Ovary (tissue), 7 donors: ENCODE measurements at regions not wholly inside any gene's neighbourhood (a gene's known extent, or its start where the extent isn't known, plus 50 kb on each side); places are given as distances from the start of the nearest gene placed in this dataset.

ENCODE experiments used
- DNase-seq, 5 donors: peaks; one replicate each; pipeline ENCODE4 v3.0.0-alpha.2; 2019 to 2020
- H3K27ac ChIP-seq, 2 donors: fragments of 200-600 bp; one replicate each; pipeline versions ENCODE4 v1.5.1 to v1.8.0; 2019 to 2022
- H3K27me3 ChIP-seq: fragments of 200-600 bp; one replicate; pipeline ENCODE4 v1.8.0; 2022
- H3K36me3 ChIP-seq: fragments of 200-600 bp; sonication (generic); one replicate; pipeline ENCODE4 v1.5.1; 2019
- H3K4me1 ChIP-seq: one replicate; pipeline ENCODE4 v1.8.1; 2013; ENCODE audit warnings: mild to moderate bottlenecking, moderate library complexity; ENCODE audit not compliant: insufficient read depth
- H3K4me3 ChIP-seq: fragments of 200-600 bp; sonication (generic); one replicate; pipeline ENCODE4 v1.5.1; 2017
- H3K9me3 ChIP-seq, 2 donors: fragments of 200-600 bp in 1 of 2; sonication (generic) in 1 of 2; one replicate each; pipeline versions ENCODE4 v1.5.1 to v1.8.1; 2013 to 2019; ENCODE audit warnings: mild to moderate bottlenecking in 1 of 2, moderate library complexity in 1 of 2
- CTCF ChIP-seq, 3 donors: fragments of 450-650 bp in 2 of 3; fragments of 200-600 bp in 1 of 3; IDR thresholded peaks; one replicate each; pipeline versions ENCODE4 v1.5.1 to v1.8.0; 2016 to 2022; ENCODE audit warnings: antibody characterized with exemption in 3 of 3, mild to moderate bottlenecking in 1 of 3
- EP300 ChIP-seq: sonication (generic); formaldehyde crosslinking; IDR thresholded peaks from one replicate; pipeline ENCODE4 v1.6.1; 2017; ENCODE audit warnings: antibody characterized with exemption
- POLR2A ChIP-seq: fragments of 450-650 bp; IDR thresholded peaks from one replicate; pipeline ENCODE4 v1.6.1; 2017; ENCODE audit warnings: antibody characterized with exemption, mild to moderate bottlenecking, moderate library complexity
- WGBS, 3 donors: extraction: QIAGEN DNeasy Blood & Tissue Kit in 1 of 3; methylation state at CpG; one replicate each; pipeline versions ENCODE4 v1.1.5 to v1.1.7; 2013 to 2017; 5-methylcytosine and 5-hydroxymethylcytosine counted together
- intact Hi-C, 4 donors: fragments of 100-400 bp; cut with DNase I; formaldehyde crosslinking; loops; one replicate each; pipeline versions ENCODE4 v1.11.0 to v1.15.1; 2022 to 2023
- donor health status: DM: no; HTN: no; CAD: no; lungs with moderate emphysema.
- donor health status: DM: no; HTN: no; CAD: no.
- donor health status: Bipolar disorder and iron deficiency.
- donor health status: DM: no; HTN: no; CAD: no.
- donor health status: DM: yes; HTN: yes; CAD: no.

GRCh38 chr2:12543076-12543977, 173.4 kb upstream of the TRIB2 start:
- no peaks in the 10 kb centered on the region for H3K9me3 ChIP-seq
- no peaks in the 10 kb centered on the region for H3K36me3 ChIP-seq
- H3K4me1 ChIP-seq = no peaks in the 10 kb centered on the region
- TF ChIP-seq EP300 (no peak), POLR2A (no peak), CTCF (IDR thresholded peaks at IDR 0.05) (no peak)
- no peak overlapping the region for H3K27ac ChIP-seq
- no peak for DNase-seq
- no peak overlapping the region for H3K4me3 ChIP-seq
- WGBS, 3 donors = 88 to 90% (median 88%) methylated on average over 11 of the region's 11 CpGs
- H3K27me3 ChIP-seq = no peaks in the 10 kb centered on the region
- intact Hi-C loops = no loop called here

GRCh38 chr2:12543978-12544558, 172.7 kb upstream of the TRIB2 start:
- H3K4me1 ChIP-seq = no peaks in the 10 kb centered on the region
- no peaks in the 10 kb centered on the region for H3K36me3 ChIP-seq
- intact Hi-C loops = no loop called here
- no peak overlapping the region for H3K27ac ChIP-seq
- H3K27me3 ChIP-seq = no peaks in the 10 kb centered on the region
- TF ChIP-seq CTCF (IDR thresholded peaks at IDR 0.05) (no peak), EP300 (no peak), POLR2A (no peak)
- no peak for DNase-seq
- H3K9me3 ChIP-seq = no peaks in the 10 kb centered on the region
- WGBS, 3 donors = 82 to 93% (median 88%) methylated on average over 7 of the region's 7 CpGs
- H3K4me3 ChIP-seq = no peak overlapping the region

- TF ChIP-seq CTCF (IDR thresholded peaks at IDR 0.05) = no peak
- TF ChIP-seq POLR2A = no peak
- no peak for TF ChIP-seq EP300
- Histone ChIP-seq H3K36me3 (no peaks in the 10 kb centered on the region), H3K9me3 (no peaks in the 10 kb centered on the region), H3K27ac (no peak overlapping the region), H3K4me3 (no peak overlapping the region), H3K27me3 (no peaks in the 10 kb centered on the region), H3K4me1 (no peaks in the 10 kb centered on the region)
- intact Hi-C loops = no loop called here
- 87 to 91% (median 88%) methylated on average over 2 of the region's 2 CpGs for WGBS, 3 donors
- no peak for DNase-seq
These were observed 169.1 kb upstream of the TRIB2 start for GRCh38 chr2:12547566-12548170.

GRCh38 chr2:12548906-12549305, 167.8 kb upstream of the TRIB2 start:
- WGBS, 3 donors = 76 to 83% (median 82%) methylated on average over 4 of the region's 4 CpGs
- no peak for DNase-seq
- Histone ChIP-seq H3K9me3 (no peaks in the 10 kb centered on the region), H3K36me3 (no peaks in the 10 kb centered on the region), H3K27ac (no peak overlapping the region), H3K4me1 (no peaks in the 10 kb centered on the region), H3K27me3 (no peaks in the 10 kb centered on the region), H3K4me3 (no peak overlapping the region)
- TF ChIP-seq EP300 (no peak), CTCF (IDR thresholded peaks at IDR 0.05) (no peak), POLR2A (no peak)
- intact Hi-C loops = no loop called here
